ENCODE measurements at regions not wholly inside any gene's neighbourhood (a gene's known extent, or its start where the extent isn't known, plus 50 kb on each side); places are given as distances from the start of the nearest gene placed in this dataset.

- no peak overlapping the region for H4K5ac ChIP-seq (ENCODE audit: low read depth, low read length)
- no peak overlapping the region for H3K27ac ChIP-seq (ENCODE audit: insufficient read depth, low read length)
- no peak for TF ChIP-seq NFE2L2 (IDR thresholded peaks at IDR 0.05; ENCODE audit: low read depth, low read length)
- TF ChIP-seq MXI1 (IDR thresholded peaks at IDR 0.05; ENCODE audit: borderline replicate concordance, low read depth, low read length): no peak
- TF ChIP-seq POLR2A (IDR thresholded peaks at IDR 0.05; ENCODE audit: low read depth, low read length): no peak
- TF ChIP-seq RCOR1 (IDR thresholded peaks at IDR 0.05; ENCODE audit: insufficient replicate concordance, low read length): no peak
- TF ChIP-seq FOS (IDR thresholded peaks at IDR 0.05; ENCODE audit: low read depth, low read length): no peak
- TF ChIP-seq CTCF (conservative IDR thresholded peaks at IDR 0.05; ENCODE audit: low read depth, low read length): no peak
- no peak for TF ChIP-seq CEBPB (IDR thresholded peaks at IDR 0.05; ENCODE audit: low read depth, low read length)
- TF ChIP-seq USF2 (IDR thresholded peaks at IDR 0.05; ENCODE audit: low read depth, low read length): no peak
- TF ChIP-seq RFX5 (IDR thresholded peaks at IDR 0.05; ENCODE audit: low read depth, low read length): no peak
- TF ChIP-seq CHD1 (IDR thresholded peaks at IDR 0.05; ENCODE audit: low read depth, low read length): no peak
- no peak for TF ChIP-seq ELK1 (IDR thresholded peaks at IDR 0.05; ENCODE audit: borderline replicate concordance, low read depth, low read length)
- no peak for TF ChIP-seq MAFK (IDR thresholded peaks at IDR 0.05; ENCODE audit: low read depth, low read length)
- no peak for TF ChIP-seq MAZ (IDR thresholded peaks at IDR 0.05; ENCODE audit: borderline replicate concordance, low read depth, low read length)
- TF ChIP-seq RAD21 (IDR thresholded peaks at IDR 0.05; ENCODE audit: low read length): no peak
- TF ChIP-seq SMC3 (IDR thresholded peaks at IDR 0.05; ENCODE audit: low read depth, low read length): no peak
- no peak for TF ChIP-seq BHLHE40 (IDR thresholded peaks at IDR 0.05; ENCODE audit: low read depth, low read length)
- H3K18ac ChIP-seq (ENCODE audit: low read depth, low read length): no peak overlapping the region
- no peak overlapping the region for H2BK120ac ChIP-seq (ENCODE audit: low read depth, low read length)
- dilution Hi-C loops (cut with HindIII; ENCODE audit: low sequenced_read_pairs, unreplicated experiment) (no loop called here), intact Hi-C loops (cut with micrococcal nuclease) (no loop called here), in situ Hi-C loops (cut with MboI; ENCODE audit: low sequenced_read_pairs) (no loop called here)
- ChIA-PET POLR2A (ENCODE audit: unreplicated experiment) (no interaction called here), CTCF (no interaction called here)
- no CpG with 5 or more reads among the region's 1 CpG for WGBS, 2 experiments (ENCODE audit: extremely low coverage in 2 of 2, insufficient read length in 1 of 2)
- no peaks in the 10 kb centered on the region for H4K20me1 ChIP-seq (ENCODE audit: insufficient read depth, low read length)
- H3K27me3 ChIP-seq (ENCODE audit: control insufficient read depth, insufficient read depth, low read length): no peaks in the 10 kb centered on the region
- H3K4me2 ChIP-seq (ENCODE audit: low read depth, low read length): no peak overlapping the region
- H2BK15ac ChIP-seq (ENCODE audit: low read depth, low read length): no peak overlapping the region
- H4K8ac ChIP-seq (ENCODE audit: low read depth in 2 of 2, low read length in 2 of 2): no peak overlapping the region
- ATAC-seq (ENCODE audit: low read depth) (no peak), DNase-seq (no peak)
- no peak overlapping the region for H2AFZ ChIP-seq (replicated peaks; ENCODE audit: low read length, poor library complexity)
- H3K56ac ChIP-seq (ENCODE audit: extremely low read depth, insufficient read depth, low read length): no peak overlapping the region
- H3K4ac ChIP-seq (ENCODE audit: low read depth, low read length): no peak overlapping the region
- H3K4me3 ChIP-seq (ENCODE audit: insufficient read depth, low read depth, low read length): no peak overlapping the region
- H2AK5ac ChIP-seq (ENCODE audit: low read depth, low read length): no peak overlapping the region
- H3K9me3 ChIP-seq (ENCODE audit: control insufficient read depth, insufficient read depth, low read length): 0 out of 2 replicates have a peak, but pooled peaks cover 3% of the 10 kb centered on the region
- no peaks in the 10 kb centered on the region for H3K4me1 ChIP-seq (ENCODE audit: control insufficient read depth, insufficient read depth, low read length)
- no peak overlapping the region for H2BK5ac ChIP-seq (ENCODE audit: low read depth, low read length, poor library complexity, severe bottlenecking)
- H2BK20ac ChIP-seq (ENCODE audit: low read depth, low read length): no peak overlapping the region
- H3K79me1 ChIP-seq (ENCODE audit: low read depth in 1 of 2, low read length in 2 of 2): no peaks in the 10 kb centered on the region
- no peaks in the 10 kb centered on the region for H3K9me1 ChIP-seq (ENCODE audit: insufficient read depth, low read length)
- no peak overlapping the region for H3K9ac ChIP-seq (ENCODE audit: low read depth, low read length)
- H3K23ac ChIP-seq (ENCODE audit: low read depth, low read length): no peak overlapping the region
- BruUV-seq (replicated peaks): no TSS peak
- H2AK9ac ChIP-seq (replicated peaks; ENCODE audit: low read depth, low read length, poor library complexity): no peak overlapping the region
- no peaks in the 10 kb centered on the region for H3K36me3 ChIP-seq (ENCODE audit: control insufficient read depth, insufficient read depth, low read length)
- no peak overlapping the region for H3K14ac ChIP-seq (replicated peaks; ENCODE audit: low read depth, low read length)
- no peak overlapping the region for H4K91ac ChIP-seq (ENCODE audit: insufficient read depth, low read depth, low read length)
Measured at GRCh38 chr5:104937598-104937997, 1375.0 kb upstream of the NUDT12 start.

Data from IMR-90 (cell line).